Panc1 (cell line): ENCODE measurements at regions not wholly inside any gene's neighbourhood (a gene's known extent, or its start where the extent isn't known, plus 50 kb on each side); places are given as distances from the start of the nearest gene placed in this dataset.

Source experiments
- ATAC-seq: fragments of 200-7000 bp; cut with Tn5 transposase; 2 replicates; pipeline ENCODE4 v1.9.1; 2020; ENCODE audit warnings: mild to moderate bottlenecking, moderate library complexity
- BruUV-seq: library from RNA; stranded (reverse); fragments of 400-500 nt; replicated peaks from 2 replicates; lab custom pipeline; 2021; lab: Mats Ljungman, UMichigan
- CTCF ChIA-PET: fragments of 300-600 bp; sonication (Branson Sonifier 250); formaldehyde crosslinking; loops from one replicate; lab custom pipeline; 2022; ENCODE audit warnings: antibody characterized with exemption; lab: Charles Lee
- POLR2A ChIA-PET: fragments of 300-600 bp; sonication (Branson Sonifier 250); formaldehyde crosslinking; loops from one replicate; lab custom pipeline; 2022; ENCODE audit warnings: antibody characterized with exemption; lab: Charles Lee
- DNase-seq: peaks from one replicate; pipeline ENCODE4 v3.0.0-alpha.2; 2010; ENCODE audit warnings: low read depth, low spot score
- H3K27ac ChIP-seq: 2 replicates; pipeline ENCODE4 v1.5.1; 2011; ENCODE audit warnings: mild to moderate bottlenecking, low read length, inconsistent platforms
- H3K27me3 ChIP-seq: fragments of 200-500 bp; sonication (Bioruptor generic); 2 replicates; pipeline ENCODE4 v1.6.0; 2014; ENCODE audit warnings: low read length, inconsistent platforms; ENCODE audit not compliant: control insufficient read depth, insufficient read depth
- H3K36me3 ChIP-seq: fragments of 200-500 bp; sonication (Bioruptor generic); 2 replicates; pipeline ENCODE4 v1.5.1; 2014; ENCODE audit warnings: inconsistent platforms, mild to moderate bottlenecking, low read length, moderate library complexity; ENCODE audit not compliant: control insufficient read depth, insufficient read depth
- H3K4me1 ChIP-seq: 2 replicates; pipeline ENCODE4 v1.5.1; 2011; ENCODE audit warnings: inconsistent platforms, mild to moderate bottlenecking, low read length, moderate library complexity; ENCODE audit not compliant: control insufficient read depth, insufficient read depth
- H3K4me3 ChIP-seq, 2 experiments: 2 replicates each; pipeline ENCODE4 v1.5.1; 2011 to 2012; ENCODE audit warnings: low read depth in 2 of 2, low read length in 2 of 2, mild to moderate bottlenecking in 2 of 2, inconsistent platforms in 1 of 2, moderate library complexity in 1 of 2
- H3K9me3 ChIP-seq: fragments of 200-500 bp; sonication (Bioruptor generic); 2 replicates; pipeline ENCODE4 v1.5.1; 2014; ENCODE audit warnings: low read depth, mild to moderate bottlenecking, inconsistent platforms, low read length, moderate library complexity; ENCODE audit not compliant: control insufficient read depth, insufficient read depth
- POLR2AphosphoS5 ChIP-seq: IDR thresholded peaks from 2 replicates; pipeline ENCODE4 v1.6.1; 2012; ENCODE audit warnings: mild to moderate bottlenecking, low read depth, low read length, moderate library complexity
- SIN3A ChIP-seq: IDR thresholded peaks from 2 replicates; pipeline ENCODE4 v1.6.1; 2012; ENCODE audit warnings: low read depth, mild to moderate bottlenecking, low read length, moderate library complexity, borderline replicate concordance; ENCODE audit not compliant: insufficient read depth
- TCF7L2 ChIP-seq: IDR thresholded peaks from 2 replicates; pipeline ENCODE4 v1.6.1; 2011; ENCODE audit warnings: mild to moderate bottlenecking, low read depth, low read length, inconsistent platforms
- in situ Hi-C: cut with HindIII; loops from 2 replicates; pipeline ENCODE4 v1.10.0; 2016; ENCODE audit warnings: low sequenced_read_pairs, low pct_unique_long_range_greater_than_20kb
- intact Hi-C: fragments of 100-400 bp; cut with micrococcal nuclease; formaldehyde crosslinking; loops from one replicate; pipeline ENCODE4 v1.10.0; 2022; ENCODE audit not compliant: unreplicated experiment
- TF ChIP-seq, protein P1 (sequence below), 2 experiments: IDR thresholded peaks; 2 replicates each; pipeline ENCODE4 v1.6.1; 2011 to 2012; ENCODE audit warnings: low read depth in 2 of 2, control low read depth in 1 of 2, low read length in 1 of 2, mild to moderate bottlenecking in 1 of 2, moderate library complexity in 1 of 2; ENCODE audit not compliant: insufficient read depth in 1 of 2
- TF ChIP-seq, protein P2 (sequence below): fragments of 450-650 bp; IDR thresholded peaks from 2 replicates; pipeline ENCODE4 v1.5.1; 2017; ENCODE audit warnings: mild to moderate bottlenecking

DNA sequence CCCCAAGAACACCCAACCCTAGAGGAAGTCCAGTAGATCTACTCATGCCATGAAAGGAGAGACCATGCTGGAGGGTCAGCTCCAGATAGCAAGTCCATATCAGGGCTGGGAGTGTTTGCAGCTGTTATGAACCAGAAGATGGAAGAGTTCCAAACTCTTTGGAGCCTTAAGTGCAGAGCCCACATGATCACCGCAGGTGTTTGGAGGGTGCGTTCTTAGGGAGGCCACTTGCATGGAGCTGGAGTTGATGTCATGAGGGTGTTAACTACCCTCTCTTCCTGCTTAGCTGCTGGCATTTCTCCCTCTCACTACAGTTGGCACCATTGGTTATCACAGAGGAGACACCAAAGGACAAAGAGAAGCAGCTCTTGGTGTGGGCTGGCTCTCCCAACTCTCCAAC lies 616.9 kb downstream of the AJAP1 start:
- Histone ChIP-seq H3K9me3 (no peaks in the 10 kb centered on the region), H3K27ac (no peak overlapping the region), H3K27me3 (no peaks in the 10 kb centered on the region; the same call in 1 of the 2 replicates), H3K4me3 (no peak overlapping the region), H3K36me3 (no peaks in the 10 kb centered on the region), H3K4me1 (no peaks in the 10 kb centered on the region)
- ChIA-PET CTCF (interaction anchor here (0.6 kb wide), 1 partner anchor 229 kb away, joined by 4 read pairs; no protein-coding TSS in a partner anchor), POLR2A (no interaction called here)
- intact Hi-C loops (no loop called here), in situ Hi-C loops (no loop called here)
- no peak for DNase-seq
- no peak for TF ChIP-seq SIN3A
- TF ChIP-seq POLR2AphosphoS5 = no peak
- TF ChIP-seq, protein P1, sequence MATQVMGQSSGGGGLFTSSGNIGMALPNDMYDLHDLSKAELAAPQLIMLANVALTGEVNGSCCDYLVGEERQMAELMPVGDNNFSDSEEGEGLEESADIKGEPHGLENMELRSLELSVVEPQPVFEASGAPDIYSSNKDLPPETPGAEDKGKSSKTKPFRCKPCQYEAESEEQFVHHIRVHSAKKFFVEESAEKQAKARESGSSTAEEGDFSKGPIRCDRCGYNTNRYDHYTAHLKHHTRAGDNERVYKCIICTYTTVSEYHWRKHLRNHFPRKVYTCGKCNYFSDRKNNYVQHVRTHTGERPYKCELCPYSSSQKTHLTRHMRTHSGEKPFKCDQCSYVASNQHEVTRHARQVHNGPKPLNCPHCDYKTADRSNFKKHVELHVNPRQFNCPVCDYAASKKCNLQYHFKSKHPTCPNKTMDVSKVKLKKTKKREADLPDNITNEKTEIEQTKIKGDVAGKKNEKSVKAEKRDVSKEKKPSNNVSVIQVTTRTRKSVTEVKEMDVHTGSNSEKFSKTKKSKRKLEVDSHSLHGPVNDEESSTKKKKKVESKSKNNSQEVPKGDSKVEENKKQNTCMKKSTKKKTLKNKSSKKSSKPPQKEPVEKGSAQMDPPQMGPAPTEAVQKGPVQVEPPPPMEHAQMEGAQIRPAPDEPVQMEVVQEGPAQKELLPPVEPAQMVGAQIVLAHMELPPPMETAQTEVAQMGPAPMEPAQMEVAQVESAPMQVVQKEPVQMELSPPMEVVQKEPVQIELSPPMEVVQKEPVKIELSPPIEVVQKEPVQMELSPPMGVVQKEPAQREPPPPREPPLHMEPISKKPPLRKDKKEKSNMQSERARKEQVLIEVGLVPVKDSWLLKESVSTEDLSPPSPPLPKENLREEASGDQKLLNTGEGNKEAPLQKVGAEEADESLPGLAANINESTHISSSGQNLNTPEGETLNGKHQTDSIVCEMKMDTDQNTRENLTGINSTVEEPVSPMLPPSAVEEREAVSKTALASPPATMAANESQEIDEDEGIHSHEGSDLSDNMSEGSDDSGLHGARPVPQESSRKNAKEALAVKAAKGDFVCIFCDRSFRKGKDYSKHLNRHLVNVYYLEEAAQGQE (IDR thresholded peaks at IDR 0.05; ENCODE audit: insufficient read depth in 1 of 2, low read depth in 2 of 2, low read length in 1 of 2) = no peak
- BruUV-seq = no TSS peak
- ATAC-seq = no peak

GRCh38 chr1:5269901-5270300 lies 615.5 kb downstream of the AJAP1 start:
- ChIA-PET CTCF (no interaction called here), POLR2A (no interaction called here)
- in situ Hi-C loops (no loop called here), intact Hi-C loops (no loop called here)
- Histone ChIP-seq H3K4me3 (no peak overlapping the region), H3K27me3 (no peaks in the 10 kb centered on the region; the same call in 1 of the 2 replicates), H3K9me3 (no peaks in the 10 kb centered on the region), H3K36me3 (no peaks in the 10 kb centered on the region), H3K27ac (no peak overlapping the region), H3K4me1 (no peaks in the 10 kb centered on the region)
- TF ChIP-seq, protein P1 (IDR thresholded peaks at IDR 0.05; ENCODE audit: insufficient read depth in 1 of 2, low read depth in 2 of 2, low read length in 1 of 2) = no peak
- TF ChIP-seq, protein P2, sequence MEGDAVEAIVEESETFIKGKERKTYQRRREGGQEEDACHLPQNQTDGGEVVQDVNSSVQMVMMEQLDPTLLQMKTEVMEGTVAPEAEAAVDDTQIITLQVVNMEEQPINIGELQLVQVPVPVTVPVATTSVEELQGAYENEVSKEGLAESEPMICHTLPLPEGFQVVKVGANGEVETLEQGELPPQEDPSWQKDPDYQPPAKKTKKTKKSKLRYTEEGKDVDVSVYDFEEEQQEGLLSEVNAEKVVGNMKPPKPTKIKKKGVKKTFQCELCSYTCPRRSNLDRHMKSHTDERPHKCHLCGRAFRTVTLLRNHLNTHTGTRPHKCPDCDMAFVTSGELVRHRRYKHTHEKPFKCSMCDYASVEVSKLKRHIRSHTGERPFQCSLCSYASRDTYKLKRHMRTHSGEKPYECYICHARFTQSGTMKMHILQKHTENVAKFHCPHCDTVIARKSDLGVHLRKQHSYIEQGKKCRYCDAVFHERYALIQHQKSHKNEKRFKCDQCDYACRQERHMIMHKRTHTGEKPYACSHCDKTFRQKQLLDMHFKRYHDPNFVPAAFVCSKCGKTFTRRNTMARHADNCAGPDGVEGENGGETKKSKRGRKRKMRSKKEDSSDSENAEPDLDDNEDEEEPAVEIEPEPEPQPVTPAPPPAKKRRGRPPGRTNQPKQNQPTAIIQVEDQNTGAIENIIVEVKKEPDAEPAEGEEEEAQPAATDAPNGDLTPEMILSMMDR = no peak
- TF ChIP-seq SIN3A = no peak
- TF ChIP-seq POLR2AphosphoS5 = no peak
- no peak for TF ChIP-seq TCF7L2
- no peak for DNase-seq
- no peak for ATAC-seq
- BruUV-seq = no TSS peak
